Motor neuron (in vitro differentiated cells): ENCODE measurements at regions not wholly inside any gene's neighbourhood (a gene's known extent, or its start where the extent isn't known, plus 50 kb on each side); places are given as distances from the start of the nearest gene placed in this dataset.
"Not testable (repeated sequence)": the region's sequence is repeated elsewhere in the genome, so short reads cannot be mapped to it uniquely, and the experiment has no call there.

Source experiments
- ATAC-seq, 8 experiments: fragments of 200-7000 bp; cut with Tn5 transposase; replicated peaks in 6 of 8; 2 replicates each; pipeline ENCODE4 v1.8.0; 2021; ENCODE audit warnings: mild to moderate bottlenecking in 8 of 8, moderate library complexity in 8 of 8
- H3K27ac ChIP-seq, 2 donors: fragments of 250-450 bp; sonication (Bioruptor Pico); 2 replicates each; pipeline ENCODE4 v1.9.0; 2021; ENCODE audit warnings: antibody characterized with exemption in 2 of 2, mild to moderate bottlenecking in 2 of 2, moderate library complexity in 1 of 2
- H3K4me1 ChIP-seq, 2 donors: fragments of 250-450 bp; sonication (Bioruptor Pico); replicated peaks in 1 of 2; 2 replicates each; pipeline ENCODE4 v1.6.1; 2021; ENCODE audit warnings: antibody characterized with exemption in 2 of 2, mild to moderate bottlenecking in 2 of 2, moderate library complexity in 1 of 2
- H3K4me3 ChIP-seq, 5 donors: fragments of 250-450 bp; sonication (Bioruptor Pico); 2 replicates each; pipeline ENCODE4 v1.9.0; 2021; ENCODE audit warnings: antibody characterized with exemption in 5 of 5, mild to moderate bottlenecking in 5 of 5, moderate library complexity in 4 of 5
- WGBS, 10 experiments: fragments of 450-650 bp; shearing (Covaris generic); methylation state at CpG; one replicate each; pipeline ENCODE4 v1.0.0; 2022; 5-methylcytosine and 5-hydroxymethylcytosine counted together
- in situ Hi-C, 9 experiments: fragments of 400-800 bp; cut with MboI; loops; one replicate each; pipeline ENCODE4 v1.15.0; 2021; ENCODE audit warnings: low sequenced_read_pairs in 9 of 9, low pct_unique_long_range_greater_than_20kb in 2 of 9; ENCODE audit not compliant: unreplicated experiment in 9 of 9

- in situ Hi-C loops: no loop called here
- Histone ChIP-seq H3K4me3 (no peak overlapping the region), H3K4me1 (no peaks in the 10 kb centered on the region), H3K27ac (no peak overlapping the region)
- ATAC-seq: peak in 4 of 8 experiments; percentile 10 to 30 (median 23)
- WGBS, 10 experiments: 58 to 100% (median 80%) methylated on average over 1 to 4 of the region's 4 CpGs; no CpG with 5 or more reads in 1 of the 10 experiments
Observed at GRCh38 chr2:215796140-215796855, 217.1 kb downstream of the MREG start.

GRCh38 chr2:215794829-215795546, 218.4 kb downstream of the MREG start:
- no peak overlapping the region for H3K27ac ChIP-seq
- WGBS, 10 experiments: 40 to 93% (median 77%) methylated on average over 1 to 5 of the region's 5 CpGs
- in situ Hi-C loops: no loop called here
- no peak overlapping the region for H3K4me3 ChIP-seq
- ATAC-seq: no peak
- H3K4me1 ChIP-seq: no peaks in the 10 kb centered on the region

GRCh38 chr2:215793747-215794595, 219.4 kb downstream of the MREG start:
- H3K4me1 ChIP-seq: no peaks in the 10 kb centered on the region
- in situ Hi-C loops: no loop called here
- H3K4me3 ChIP-seq: no peak overlapping the region
- no peak overlapping the region for H3K27ac ChIP-seq
- WGBS, 10 experiments: 6 to 95% (median 73%) methylated on average over 1 to 3 of the region's 3 CpGs; no CpG with 5 or more reads in 1 of the 10 experiments
- peak in 5 of 8 experiments; percentile 15 to 89 (median 62) for ATAC-seq

GRCh38 chr2:215791481-215791937, 221.8 kb downstream of the MREG start:
- ATAC-seq: peak in 2 of 8 experiments; percentile 3 to 8
- no peaks in the 10 kb centered on the region for H3K4me1 ChIP-seq
- in situ Hi-C loops: no loop called here
- WGBS, 10 experiments: 36 to 91% (median 72%) methylated on average over 1 to 4 of the region's 4 CpGs; no CpG with 5 or more reads in 1 of the 10 experiments
- no peak overlapping the region for H3K27ac ChIP-seq
- no peak overlapping the region for H3K4me3 ChIP-seq

- Histone ChIP-seq H3K27ac (no peak overlapping the region), H3K4me3 (no peak overlapping the region), H3K4me1 (no peaks in the 10 kb centered on the region)
- WGBS, 10 experiments: 0 to 94% (median 49%) methylated on average over 1 to 6 of the region's 6 CpGs
- in situ Hi-C loops: no loop called here
- ATAC-seq: peak in 3 of 8 experiments; percentile 61 to 87 (median 71)
Observed at GRCh38 chr2:215790523-215791421, 222.6 kb downstream of the MREG start.

- in situ Hi-C loops: no loop called here
- Histone ChIP-seq H3K4me3 (no peak overlapping the region), H3K27ac (no peak overlapping the region), H3K4me1 (peaks cover 0 to 3% of the 10 kb centered on the region in 2 donors)
- 70 to 100% (median 80%) methylated on average over 1 to 5 of the region's 7 CpGs; no CpG with 5 or more reads in 1 of the 10 experiments for WGBS, 10 experiments
- no peak for ATAC-seq
Observed at GRCh38 chr2:215787565-215788178, 225.7 kb downstream of the MREG start.

GRCh38 chr2:215787025-215787424, 226.3 kb downstream of the MREG start:
- 10 to 100% (median 76%) methylated on average over 1 to 3 of the region's 3 CpGs; no CpG with 5 or more reads in 2 of the 10 experiments for WGBS, 10 experiments
- in situ Hi-C loops: no loop called here
- Histone ChIP-seq H3K4me3 (no peak overlapping the region), H3K27ac (no peak overlapping the region), H3K4me1 (peaks cover 0 to 3% of the 10 kb centered on the region in 2 donors)
- ATAC-seq: peak in 1 of 8 experiments; percentile 2

- Histone ChIP-seq H3K4me1 (peaks cover 0 to 3% of the 10 kb centered on the region in 2 donors), H3K27ac (no peak overlapping the region), H3K4me3 (no peak overlapping the region)
- in situ Hi-C loops: no loop called here
- 0 to 82% (median 54%) methylated on average over 1 to 3 of the region's 3 CpGs for WGBS, 10 experiments
- peak in 4 of 8 experiments; percentile 18 to 62 (median 42) for ATAC-seq
Observed at GRCh38 chr2:215784371-215784783, 229.0 kb downstream of the MREG start.

GRCh38 chr2:215783640-215784039, 229.7 kb downstream of the MREG start:
- H3K4me1 ChIP-seq, H3K27ac ChIP-seq, in situ Hi-C loops, H3K4me3 ChIP-seq: not testable (repeated sequence)
- WGBS, 10 experiments: 60 to 100% (median 98%) methylated on average over 2 to 6 of the region's 7 CpGs; no CpG with 5 or more reads in 4 of the 10 experiments
- peak in 3 of 8 experiments; percentile 42 to 70 (median 59) for ATAC-seq

GRCh38 chr2:215782965-215783364, 230.4 kb downstream of the MREG start:
- ATAC-seq: no peak
- no peak overlapping the region for H3K27ac ChIP-seq
- in situ Hi-C loops: no loop called here
- H3K4me1 ChIP-seq: peaks cover 0 to 3% of the 10 kb centered on the region in 2 donors
- WGBS, 10 experiments: 40 to 100% (median 100%) methylated on average over 1 to 2 of the region's 2 CpGs; no CpG with 5 or more reads in 6 of the 10 experiments
- no peak overlapping the region for H3K4me3 ChIP-seq

- no peak overlapping the region for H3K27ac ChIP-seq
- H3K4me1 ChIP-seq: peaks cover 0 to 3% of the 10 kb centered on the region in 2 donors
- peak in 3 of 8 experiments; percentile 24 to 55 (median 54) for ATAC-seq
- in situ Hi-C loops: no loop called here
- 20 to 100% (median 64%) methylated on average over 1 of the region's 1 CpG; no CpG with 5 or more reads in 6 of the 10 experiments for WGBS, 10 experiments
- no peak overlapping the region for H3K4me3 ChIP-seq
Observed at GRCh38 chr2:215782295-215782694, 231.1 kb downstream of the MREG start.
